BLaER1 treated with 17β-estradiol and CSF1 and Interleukin-3, amounts not matched to agents 10 nM and 100 nM (cell line): ENCODE measurements at regions not wholly inside any gene's neighbourhood (a gene's known extent, or its start where the extent isn't known, plus 50 kb on each side); places are given as distances from the start of the nearest gene placed in this dataset.

ENCODE experiments used
- H3K27ac ChIP-seq, 11 experiments: shearing (Covaris generic); formaldehyde crosslinking; 2 replicates each; pipeline ENCODE4 v1.8.1; 2022
- H3K27me3 ChIP-seq, 11 experiments: shearing (Covaris generic); formaldehyde crosslinking; 2 replicates each; pipeline ENCODE4 v1.8.1; 2022
- H3K36me3 ChIP-seq, 11 experiments: shearing (Covaris generic); formaldehyde crosslinking; 2 replicates each; pipeline ENCODE4 v1.8.1; 2022
- H3K4me1 ChIP-seq, 10 experiments: shearing (Covaris generic); formaldehyde crosslinking; 2 replicates each; pipeline ENCODE4 v1.8.1; 2022
- H3K4me2 ChIP-seq, 11 experiments: shearing (Covaris generic); formaldehyde crosslinking; 2 replicates each; pipeline ENCODE4 v1.8.1; 2022
- H3K4me3 ChIP-seq, 10 experiments: shearing (Covaris generic); formaldehyde crosslinking; 2 replicates each; pipeline ENCODE4 v1.8.1; 2022
- H3K9ac ChIP-seq, 11 experiments: shearing (Covaris generic); formaldehyde crosslinking; 2 replicates each; pipeline ENCODE4 v1.8.1; 2022
- H3K9me3 ChIP-seq, 11 experiments: shearing (Covaris generic); formaldehyde crosslinking; replicated peaks in 1 of 11; 2 replicates each; pipeline ENCODE4 v1.8.1; 2022
- H4K20me1 ChIP-seq, 11 experiments: shearing (Covaris generic); formaldehyde crosslinking; 2 replicates each; pipeline ENCODE4 v1.8.1; 2022
- Cebpa-rat ChIP-seq, 11 experiments: shearing (Covaris generic); IDR thresholded peaks; 2 replicates each; pipeline ENCODE4 v1.8.1; 2022

DNA sequence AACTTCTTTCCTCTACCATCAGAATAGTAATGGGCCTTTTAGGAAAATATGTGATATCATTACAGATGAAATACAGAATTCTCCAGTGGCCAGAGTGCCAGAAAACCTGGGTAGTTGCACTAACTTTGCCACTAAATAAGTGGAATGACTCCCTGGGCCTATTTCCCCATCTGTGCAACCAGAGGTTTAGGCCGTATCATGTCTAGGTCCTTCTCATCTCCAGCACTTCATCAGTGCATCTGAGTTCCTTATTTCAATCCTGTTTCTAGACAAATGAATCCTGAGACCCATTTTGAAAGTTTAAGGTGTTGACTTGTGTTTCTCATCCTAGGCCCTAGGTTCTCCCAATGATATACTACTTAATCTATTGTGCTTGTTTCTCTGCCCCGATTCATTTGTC lies 236.2 kb downstream of the CD83 start:
- Histone ChIP-seq H3K9me3 (peaks cover 15 to 29% (median 22%) of the 10 kb centered on the region in 11 experiments), H3K36me3 (no peaks in the 10 kb centered on the region), H3K4me1 (peaks cover 9 to 57% (median 45%) of the 10 kb centered on the region in 10 experiments), H3K9ac (no peak overlapping the region), H3K4me2 (peak overlapping the region in 7 of 11 experiments; percentile 13 to 59 (median 39); a peak in 8 of 22 replicates), H3K27me3 (no peaks in the 10 kb centered on the region; a peak in 1 of 22 replicates), H3K27ac (no peak overlapping the region), H3K4me3 (no peak overlapping the region), H4K20me1 (no peaks in the 10 kb centered on the region)
- no peak for TF ChIP-seq Cebpa-rat (IDR thresholded peaks at IDR 0.05)

DNA sequence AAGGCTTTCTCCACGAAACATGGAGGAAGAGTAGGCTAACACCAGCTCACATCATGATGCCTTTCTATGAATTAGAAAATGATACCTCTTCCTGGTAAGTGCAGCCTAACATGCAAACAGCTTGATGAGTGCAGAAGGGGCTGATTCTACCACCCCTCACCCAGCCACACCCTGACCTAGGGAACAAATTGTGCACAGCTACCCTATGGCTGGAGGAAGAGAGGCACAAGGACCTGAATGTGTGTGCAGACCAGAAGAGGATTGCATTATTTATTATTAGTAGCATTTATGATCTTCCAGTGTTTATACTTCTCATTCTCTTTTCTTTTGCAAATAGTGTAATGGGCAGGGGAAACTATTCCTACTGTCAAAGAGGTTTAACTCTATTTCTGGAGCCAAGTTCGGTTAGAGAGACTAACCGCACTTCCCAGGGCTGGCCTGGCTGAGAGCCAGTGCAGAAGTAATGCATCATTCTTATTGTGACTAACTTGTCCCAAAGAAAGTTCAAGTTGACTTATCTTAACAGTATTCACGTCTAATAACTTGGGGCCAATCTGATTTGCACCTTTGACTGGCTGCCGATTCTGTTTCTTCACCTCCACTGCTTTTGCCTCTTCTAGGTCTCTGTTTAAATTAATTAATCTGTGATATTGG lies 237.5 kb downstream of the CD83 start:
- H3K36me3 ChIP-seq = no peaks in the 10 kb centered on the region
- H3K4me3 ChIP-seq = no peak overlapping the region; a peak in 1 of 20 replicates
- no peak for TF ChIP-seq Cebpa-rat (IDR thresholded peaks at IDR 0.05)
- peak overlapping the region; percentile 27 to 63 (median 51) for H3K4me2 ChIP-seq
- H4K20me1 ChIP-seq = no peaks in the 10 kb centered on the region
- peaks cover 8 to 57% (median 43%) of the 10 kb centered on the region in 10 experiments for H3K4me1 ChIP-seq
- H3K27me3 ChIP-seq = no peaks in the 10 kb centered on the region
- no peak overlapping the region for H3K27ac ChIP-seq
- no peak overlapping the region for H3K9ac ChIP-seq
- peaks cover 15 to 28% (median 22%) of the 10 kb centered on the region in 11 experiments for H3K9me3 ChIP-seq

DNA sequence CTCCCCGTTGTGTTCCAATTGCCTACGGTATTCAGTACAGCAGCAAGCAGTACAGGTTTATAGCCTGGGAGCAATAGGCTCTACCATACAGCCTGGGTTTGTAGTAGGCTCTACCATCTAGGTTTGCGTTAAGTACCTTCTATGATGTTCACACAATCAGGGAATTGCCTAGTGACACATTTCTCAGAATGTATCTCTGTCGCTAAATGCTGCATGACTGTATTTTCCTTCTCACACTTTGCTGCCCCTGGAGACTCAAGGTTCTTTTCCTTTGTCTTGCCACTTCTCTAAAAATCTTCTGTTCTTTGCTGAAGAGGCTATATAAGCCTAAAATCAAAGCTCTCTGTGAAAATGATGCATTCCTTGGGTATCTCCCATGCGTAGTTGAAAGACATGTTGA lies 241.9 kb downstream of the CD83 start:
- Histone ChIP-seq H3K9me3 (peaks cover 0 to 9% (median 0%) of the 10 kb centered on the region in 11 experiments; a peak in 6 of 22 replicates), H3K27ac (no peak overlapping the region), H3K4me3 (no peak overlapping the region), H3K27me3 (no peaks in the 10 kb centered on the region), H4K20me1 (no peaks in the 10 kb centered on the region), H3K9ac (no peak overlapping the region), H3K36me3 (no peaks in the 10 kb centered on the region), H3K4me1 (peaks cover 6 to 32% (median 24%) of the 10 kb centered on the region in 10 experiments), H3K4me2 (peak overlapping the region in 7 of 11 experiments; percentile 8 to 38 (median 32); a peak in 9 of 22 replicates)
- no peak for TF ChIP-seq Cebpa-rat (IDR thresholded peaks at IDR 0.05)

- Histone ChIP-seq H3K9me3 (peaks cover 0 to 9% (median 0%) of the 10 kb centered on the region in 11 experiments; a peak in 6 of 22 replicates), H3K4me3 (no peak overlapping the region), H3K9ac (no peak overlapping the region), H3K4me2 (no peak overlapping the region), H3K27ac (no peak overlapping the region), H3K27me3 (no peaks in the 10 kb centered on the region), H3K4me1 (peaks cover 0 to 22% (median 14%) of the 10 kb centered on the region in 10 experiments; a peak in 11 of 20 replicates), H4K20me1 (no peaks in the 10 kb centered on the region), H3K36me3 (no peaks in the 10 kb centered on the region)
- no peak for TF ChIP-seq Cebpa-rat (IDR thresholded peaks at IDR 0.05)
Observed at GRCh38 chr6:14360565-14360964, 243.0 kb downstream of the CD83 start.

DNA sequence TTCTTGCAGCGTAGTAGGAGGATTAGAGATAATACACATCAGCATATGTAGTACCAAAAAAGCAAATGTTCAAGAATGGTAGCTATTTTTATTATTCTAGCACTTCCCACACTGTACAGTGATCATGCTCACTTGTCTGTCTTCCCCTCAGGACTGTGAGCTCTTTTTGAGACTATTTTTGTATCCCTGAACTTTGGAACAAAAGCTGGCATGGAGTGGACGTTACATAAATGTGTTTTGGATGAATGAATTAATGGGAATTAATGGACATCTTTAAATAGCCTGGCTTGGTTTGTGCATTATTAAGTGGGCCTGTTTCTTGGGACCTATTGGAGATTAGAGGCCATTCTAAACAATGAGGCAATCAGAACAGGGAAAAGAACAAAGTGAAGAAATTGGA lies 243.7 kb downstream of the CD83 start:
- Histone ChIP-seq H3K27ac (no peak overlapping the region), H3K36me3 (no peaks in the 10 kb centered on the region), H4K20me1 (no peaks in the 10 kb centered on the region), H3K4me3 (no peak overlapping the region), H3K27me3 (no peaks in the 10 kb centered on the region), H3K9ac (no peak overlapping the region), H3K9me3 (peaks cover 0 to 9% (median 0%) of the 10 kb centered on the region in 11 experiments; a peak in 6 of 22 replicates), H3K4me2 (no peak overlapping the region), H3K4me1 (peaks cover 0 to 22% (median 14%) of the 10 kb centered on the region in 10 experiments; a peak in 11 of 20 replicates)
- TF ChIP-seq Cebpa-rat (IDR thresholded peaks at IDR 0.05) = no peak

GRCh38 chr6:14361956-14362587 lies 244.5 kb downstream of the CD83 start:
- H3K4me1 ChIP-seq = peaks cover 0 to 22% (median 14%) of the 10 kb centered on the region in 10 experiments; a peak in 11 of 20 replicates
- no peak overlapping the region for H3K9ac ChIP-seq
- H3K4me2 ChIP-seq = peak overlapping the region in 2 of 11 experiments; percentile 30 to 31; a peak in 3 of 22 replicates
- no peak overlapping the region for H3K4me3 ChIP-seq
- TF ChIP-seq Cebpa-rat (IDR thresholded peaks at IDR 0.05) = no peak
- H3K27me3 ChIP-seq = no peaks in the 10 kb centered on the region
- H3K36me3 ChIP-seq = no peaks in the 10 kb centered on the region
- no peaks in the 10 kb centered on the region for H4K20me1 ChIP-seq
- no peak overlapping the region for H3K27ac ChIP-seq
- peaks cover 0 to 6% (median 0%) of the 10 kb centered on the region in 11 experiments; a peak in 6 of 22 replicates for H3K9me3 ChIP-seq

DNA sequence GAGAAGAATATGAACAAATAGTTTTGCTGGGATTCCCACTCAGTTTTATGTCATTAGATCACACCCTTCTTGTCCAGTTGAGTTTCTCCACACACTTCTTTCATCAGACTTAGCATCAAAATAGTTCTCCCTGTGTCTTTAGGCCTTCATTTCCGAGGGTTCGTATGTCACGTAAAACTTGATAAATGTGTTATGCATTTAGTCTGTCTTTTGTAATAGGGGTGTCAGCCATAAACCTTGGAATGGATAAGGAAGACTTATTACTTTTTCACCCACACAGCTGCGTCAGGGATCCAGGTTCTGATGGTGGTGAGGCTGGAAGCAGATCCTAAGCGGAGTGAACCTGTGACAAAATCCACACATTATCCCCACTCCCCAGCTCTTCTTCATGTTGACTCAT lies 246.8 kb downstream of the CD83 start:
- no peak overlapping the region for H3K4me2 ChIP-seq
- peaks cover 0 to 8% (median 5%) of the 10 kb centered on the region in 10 experiments; a peak in 10 of 20 replicates for H3K4me1 ChIP-seq
- H3K27ac ChIP-seq = no peak overlapping the region
- no peak for TF ChIP-seq Cebpa-rat (IDR thresholded peaks at IDR 0.05)
- no peak overlapping the region for H3K9ac ChIP-seq
- no peaks in the 10 kb centered on the region for H3K9me3 ChIP-seq
- H3K4me3 ChIP-seq = no peak overlapping the region
- H3K36me3 ChIP-seq = no peaks in the 10 kb centered on the region
- no peaks in the 10 kb centered on the region for H3K27me3 ChIP-seq
- no peaks in the 10 kb centered on the region for H4K20me1 ChIP-seq

DNA sequence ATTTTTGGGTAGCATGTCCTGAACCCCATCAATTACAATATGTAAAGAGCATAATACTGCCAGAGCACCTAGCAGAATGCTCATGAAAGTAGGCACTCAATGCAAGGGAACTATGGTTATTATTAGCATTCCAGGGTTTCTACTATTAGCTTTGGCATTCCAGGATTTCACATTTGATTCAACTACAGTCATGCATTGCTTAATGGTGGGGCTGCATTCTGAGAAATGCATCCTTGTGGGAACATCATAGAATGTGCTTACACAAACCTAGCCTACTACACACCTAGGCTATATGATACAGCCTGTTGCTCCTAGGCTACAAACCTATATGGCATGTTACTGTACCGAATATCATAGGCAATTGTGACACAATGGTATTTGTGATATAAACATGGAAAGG lies 247.8 kb downstream of the CD83 start:
- TF ChIP-seq Cebpa-rat (IDR thresholded peaks at IDR 0.05) = no peak
- H3K4me1 ChIP-seq = peaks cover 0 to 8% (median 0%) of the 10 kb centered on the region in 10 experiments; a peak in 3 of 20 replicates

GRCh38 chr6:14366315-14366714 lies 248.7 kb downstream of the CD83 start:
- Histone ChIP-seq H4K20me1 (no peaks in the 10 kb centered on the region), H3K27ac (no peak overlapping the region), H3K9ac (no peak overlapping the region), H3K4me3 (no peak overlapping the region), H3K27me3 (no peaks in the 10 kb centered on the region), H3K36me3 (no peaks in the 10 kb centered on the region), H3K4me2 (no peak overlapping the region), H3K4me1 (peaks cover 0 to 9% (median 2%) of the 10 kb centered on the region in 10 experiments; a peak in 10 of 20 replicates), H3K9me3 (no peaks in the 10 kb centered on the region)
- TF ChIP-seq Cebpa-rat (IDR thresholded peaks at IDR 0.05) = no peak

More for the DNA sequence above, 247.8 kb downstream of the CD83 start:
- Histone ChIP-seq H3K4me2 (no peak overlapping the region), H3K36me3 (no peaks in the 10 kb centered on the region), H4K20me1 (no peaks in the 10 kb centered on the region), H3K27ac (no peak overlapping the region), H3K4me3 (no peak overlapping the region), H3K9me3 (no peaks in the 10 kb centered on the region), H3K27me3 (no peaks in the 10 kb centered on the region), H3K9ac (no peak overlapping the region)
